ENCODE measurements at regions not wholly inside any gene's neighbourhood (a gene's known extent, or its start where the extent isn't known, plus 50 kb on each side); places are given as distances from the start of the nearest gene placed in this dataset.

DNA sequence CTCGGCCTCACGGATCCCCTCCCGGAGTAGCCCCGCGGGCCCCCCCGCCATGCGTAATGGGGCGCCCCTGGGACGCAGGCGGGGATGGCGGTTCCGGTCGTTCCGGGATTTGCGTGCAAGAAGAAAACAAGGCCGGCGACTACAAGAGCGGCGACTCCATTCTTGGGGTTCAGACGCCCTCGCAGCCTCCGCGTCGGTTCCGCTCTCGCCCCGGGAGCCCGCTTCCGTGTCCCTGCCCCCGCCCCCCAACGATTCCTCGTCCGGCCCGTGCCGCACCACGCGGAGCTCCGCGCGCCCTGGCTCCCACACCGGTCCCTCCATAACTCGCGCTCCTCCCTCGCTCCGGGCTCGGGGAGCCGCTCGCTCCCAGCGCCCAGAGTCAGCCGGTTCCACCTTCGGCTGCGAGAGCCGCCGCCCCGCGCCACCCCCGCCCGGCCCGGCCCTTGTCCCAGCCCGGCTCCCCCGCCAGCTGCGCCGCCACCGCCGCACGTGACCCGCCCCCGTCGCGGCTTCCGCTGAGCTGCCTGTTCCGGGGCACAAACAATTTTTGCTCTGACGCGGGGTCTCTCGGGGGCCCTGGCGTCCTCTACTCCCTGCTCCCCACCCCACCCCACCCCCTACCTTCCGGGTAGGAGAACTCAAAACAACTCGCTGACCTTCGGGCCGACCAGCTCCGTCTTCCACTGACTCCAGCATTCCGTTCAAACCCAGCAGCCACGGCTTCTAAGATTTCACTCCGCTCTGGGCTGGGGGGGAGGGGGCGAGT, 78.8 kb upstream of the BCOR start:
- TF ChIP-seq, protein P1, sequence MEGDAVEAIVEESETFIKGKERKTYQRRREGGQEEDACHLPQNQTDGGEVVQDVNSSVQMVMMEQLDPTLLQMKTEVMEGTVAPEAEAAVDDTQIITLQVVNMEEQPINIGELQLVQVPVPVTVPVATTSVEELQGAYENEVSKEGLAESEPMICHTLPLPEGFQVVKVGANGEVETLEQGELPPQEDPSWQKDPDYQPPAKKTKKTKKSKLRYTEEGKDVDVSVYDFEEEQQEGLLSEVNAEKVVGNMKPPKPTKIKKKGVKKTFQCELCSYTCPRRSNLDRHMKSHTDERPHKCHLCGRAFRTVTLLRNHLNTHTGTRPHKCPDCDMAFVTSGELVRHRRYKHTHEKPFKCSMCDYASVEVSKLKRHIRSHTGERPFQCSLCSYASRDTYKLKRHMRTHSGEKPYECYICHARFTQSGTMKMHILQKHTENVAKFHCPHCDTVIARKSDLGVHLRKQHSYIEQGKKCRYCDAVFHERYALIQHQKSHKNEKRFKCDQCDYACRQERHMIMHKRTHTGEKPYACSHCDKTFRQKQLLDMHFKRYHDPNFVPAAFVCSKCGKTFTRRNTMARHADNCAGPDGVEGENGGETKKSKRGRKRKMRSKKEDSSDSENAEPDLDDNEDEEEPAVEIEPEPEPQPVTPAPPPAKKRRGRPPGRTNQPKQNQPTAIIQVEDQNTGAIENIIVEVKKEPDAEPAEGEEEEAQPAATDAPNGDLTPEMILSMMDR (IDR thresholded peaks at IDR 0.05), result no peak
- H3K36me3 ChIP-seq, result no peaks in the 10 kb centered on the region
- peak; percentile 77 to 80 for DNase-seq
- WGBS, 2 donors, result 0 to 1% methylated on average over 37 to 82 of the region's 85 CpGs
- peaks cover 0 to 74% (median 0%) of the 10 kb centered on the region in 7 donors for H3K27me3 ChIP-seq
- peaks cover 0 to 52% (median 21%) of the 10 kb centered on the region in 9 donors for H3K4me1 ChIP-seq
- H3K27ac ChIP-seq, result peak overlapping the region; percentile 90 to 99 (median 98)
- intact Hi-C loops (cut with DNase I), result loop anchor here in 6 of 10 donors (5.0 to 10.0 kb wide), 7 partner anchors 86 to 442 kb away; no protein-coding TSS in a partner anchor
- ATAC-seq, result peak; percentile 49 to 65 (median 56)
- H3K9me3 ChIP-seq, result peaks cover 0 to 5% (median 0%) of the 10 kb centered on the region in 11 donors
- H3K4me3 ChIP-seq, result peak overlapping the region; percentile 47 to 70 (median 63)

DNA sequence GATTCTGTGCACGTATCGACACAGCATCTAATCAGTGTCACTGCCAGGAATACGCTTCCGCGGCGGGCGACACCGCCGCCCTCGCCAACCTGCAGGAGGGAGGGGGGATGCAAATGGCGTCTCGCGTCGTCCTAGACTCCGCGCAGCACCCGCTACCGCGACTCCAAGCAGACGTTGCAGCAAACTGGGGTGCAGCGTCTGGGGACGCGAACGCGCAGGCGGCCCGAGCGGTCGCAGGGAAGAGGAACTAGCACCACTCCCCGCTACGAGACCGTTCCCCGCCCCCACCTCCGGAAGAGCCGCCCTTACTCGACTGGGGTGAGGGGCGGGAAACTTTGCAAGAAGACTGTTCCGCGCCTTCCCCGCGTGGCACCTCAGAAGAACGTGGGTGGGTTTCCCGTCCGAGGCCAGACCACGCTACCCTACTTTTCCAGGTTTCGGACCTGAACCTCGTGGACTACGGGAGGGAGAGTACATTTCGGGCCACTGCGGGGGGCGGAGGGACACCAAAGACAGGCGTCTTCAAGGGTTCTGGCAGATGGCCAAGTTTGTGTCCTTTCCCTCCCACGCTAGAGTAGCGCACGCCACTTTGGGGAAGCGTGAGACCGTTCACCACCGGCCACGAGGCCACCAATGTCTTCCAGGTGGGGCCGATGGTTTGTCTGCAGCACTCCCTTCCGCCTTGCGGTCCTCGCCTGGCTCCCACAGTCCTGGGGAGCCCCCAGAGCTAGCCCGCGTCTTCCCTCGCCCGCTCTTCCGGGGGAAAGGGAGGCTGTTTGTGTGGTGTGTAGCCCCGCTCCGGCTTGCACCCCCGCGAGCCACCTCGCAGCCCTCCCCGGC, 78.0 kb upstream of the BCOR start:
- ATAC-seq (peak; percentile 48 to 75 (median 59)), DNase-seq (peak; percentile 75 to 77)
- Histone ChIP-seq H3K27ac (peak overlapping the region; percentile 90 to 99 (median 98)), H3K27me3 (peaks cover 0 to 82% (median 0%) of the 10 kb centered on the region in 7 donors), H3K9me3 (peaks cover 0 to 5% (median 0%) of the 10 kb centered on the region in 11 donors), H3K36me3 (no peaks in the 10 kb centered on the region), H3K4me3 (peak overlapping the region; percentile 47 to 70 (median 63)), H3K4me1 (peaks cover 0 to 60% (median 22%) of the 10 kb centered on the region in 9 donors)
- TF ChIP-seq, protein P1 (IDR thresholded peaks at IDR 0.05), result no peak
- intact Hi-C loops (cut with DNase I), result loop anchor here in 6 of 10 donors (2.0 to 10.0 kb wide), 8 partner anchors 21 to 441 kb away; no protein-coding TSS in a partner anchor
- WGBS, 2 donors, result 0 to 1% methylated on average over 43 to 74 of the region's 74 CpGs

DNA sequence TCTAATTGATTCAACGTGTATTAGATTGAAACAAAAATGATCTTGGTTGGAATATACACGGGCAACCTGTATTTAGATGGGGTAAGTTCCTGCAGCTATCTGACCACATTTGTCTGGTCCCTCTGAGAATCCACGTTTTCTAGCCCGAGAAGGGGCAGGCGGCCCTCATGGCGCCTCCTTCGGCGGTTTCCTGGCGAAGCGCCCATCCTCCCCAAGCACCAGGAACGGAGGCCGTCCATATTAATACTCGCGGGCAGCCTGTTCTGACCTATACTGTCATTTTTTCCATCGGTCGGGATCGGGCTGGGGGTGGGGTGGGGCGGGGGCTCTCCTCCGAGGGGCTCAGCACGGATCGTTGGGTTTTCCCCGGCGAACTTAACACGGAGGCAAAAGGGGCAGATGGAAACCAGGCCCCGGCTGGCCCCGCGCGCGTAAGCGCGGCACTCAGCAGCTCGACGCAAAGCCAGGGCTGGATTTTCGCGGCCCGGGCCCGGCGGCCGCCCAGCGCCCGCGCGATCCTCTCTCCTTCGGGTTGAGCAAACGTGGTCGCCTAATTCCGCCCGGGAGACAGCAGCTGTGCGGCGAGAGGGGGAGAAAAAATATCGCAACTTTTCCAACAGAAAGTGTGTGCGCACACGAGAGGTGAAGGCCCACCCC, 77.2 kb upstream of the BCOR start:
- Histone ChIP-seq H3K27ac (peak overlapping the region; percentile 90 to 99 (median 98)), H3K4me3 (peak overlapping the region; percentile 47 to 70 (median 63)), H3K4me1 (peaks cover 0 to 66% (median 22%) of the 10 kb centered on the region in 9 donors), H3K9me3 (peaks cover 0 to 5% (median 0%) of the 10 kb centered on the region in 11 donors), H3K27me3 (peaks cover 0 to 89% (median 0%) of the 10 kb centered on the region in 7 donors), H3K36me3 (no peaks in the 10 kb centered on the region)
- ATAC-seq (peak; percentile 14 to 52 (median 37)), DNase-seq (peak in 1 of 2 donors; percentile 68)
- 1 to 2% methylated on average over 27 to 51 of the region's 53 CpGs for WGBS, 2 donors
- intact Hi-C loops (cut with DNase I), result loop anchor here in 7 of 10 donors (2.0 to 10.0 kb wide), 10 partner anchors 20 to 440 kb away; partner anchors contain the start of gene BCOR (in 3 of the 7)
- TF ChIP-seq, protein P1 (IDR thresholded peaks at IDR 0.05), result no peak
